ENCODE measurements at regions not wholly inside any gene's neighbourhood (a gene's known extent, or its start where the extent isn't known, plus 50 kb on each side); places are given as distances from the start of the nearest gene placed in this dataset.
A peak's percentile ranks its signal among the peaks of the same experiment; 100 is the strongest.

DNA sequence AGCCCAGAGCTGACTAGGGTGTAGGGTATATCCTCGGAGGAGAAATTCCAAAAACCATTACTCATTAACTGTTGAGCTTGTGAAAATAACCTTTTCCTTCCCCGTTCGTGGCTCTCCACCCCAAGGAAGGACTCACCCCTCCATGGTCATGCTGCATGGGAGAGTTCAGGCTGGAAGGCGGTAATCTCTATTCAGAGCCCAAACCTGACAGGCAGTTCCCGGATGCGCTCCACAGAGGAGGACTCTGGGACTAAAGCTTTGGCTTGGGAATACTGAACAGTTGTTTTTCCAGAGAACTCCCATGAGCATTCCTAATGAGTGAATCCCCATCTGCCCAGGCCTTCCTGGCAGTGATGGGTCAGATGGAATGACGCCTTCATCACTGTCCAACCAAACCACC, 125.4 kb downstream of the BCOR start:
- intact Hi-C loops (cut with DNase I) = no loop called here
- ATAC-seq = no peak
- no peak for DNase-seq (ENCODE audit: missing footprints)

DNA sequence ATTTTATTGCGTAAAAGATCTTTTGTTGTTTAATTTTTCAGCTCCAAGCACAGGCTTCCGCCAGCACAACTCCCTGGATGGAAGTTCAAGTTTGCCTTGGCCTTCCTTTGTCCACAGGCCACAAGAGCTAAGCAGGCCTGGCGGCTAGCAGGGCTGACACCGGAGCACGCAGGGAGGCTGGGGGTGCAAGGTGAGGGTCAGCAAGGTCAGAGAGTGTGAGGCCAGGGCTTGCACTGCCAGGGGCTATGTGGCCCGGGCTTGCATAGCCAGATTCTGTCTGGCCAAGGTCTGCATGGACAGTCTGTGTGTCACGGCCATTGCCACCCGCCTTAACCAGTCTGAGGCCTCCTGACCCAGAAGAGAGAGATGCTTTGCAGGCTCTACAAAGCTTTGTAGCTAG, 123.9 kb downstream of the BCOR start:
- intact Hi-C loops (cut with DNase I) = no loop called here
- DNase-seq (ENCODE audit: missing footprints) = no peak

DNA sequence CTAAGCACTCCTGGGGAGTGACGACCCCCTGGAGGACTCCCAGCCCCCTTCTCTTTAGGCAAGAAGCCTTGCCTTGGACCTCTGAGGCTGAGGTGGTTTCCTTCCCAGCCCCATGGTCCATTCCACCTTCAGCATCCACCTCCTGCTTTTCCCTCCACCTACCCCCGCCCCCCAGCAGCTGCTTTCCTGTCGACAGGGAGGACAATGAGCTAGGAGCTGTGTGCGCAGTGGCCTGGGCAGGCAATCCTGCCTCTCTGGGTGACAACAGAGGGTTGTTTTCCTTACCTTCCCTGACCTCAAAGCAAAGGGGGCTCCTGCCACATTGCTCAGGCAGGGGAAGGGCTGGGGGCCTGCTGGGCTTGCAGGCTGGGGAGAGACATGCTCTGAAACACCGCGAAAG, 123.5 kb downstream of the BCOR start:
- intact Hi-C loops (cut with DNase I) = no loop called here
- DNase-seq (ENCODE audit: missing footprints) = no peak
- ATAC-seq = no peak

More for the DNA sequence above, 123.9 kb downstream of the BCOR start:
- no peak for ATAC-seq

DNA sequence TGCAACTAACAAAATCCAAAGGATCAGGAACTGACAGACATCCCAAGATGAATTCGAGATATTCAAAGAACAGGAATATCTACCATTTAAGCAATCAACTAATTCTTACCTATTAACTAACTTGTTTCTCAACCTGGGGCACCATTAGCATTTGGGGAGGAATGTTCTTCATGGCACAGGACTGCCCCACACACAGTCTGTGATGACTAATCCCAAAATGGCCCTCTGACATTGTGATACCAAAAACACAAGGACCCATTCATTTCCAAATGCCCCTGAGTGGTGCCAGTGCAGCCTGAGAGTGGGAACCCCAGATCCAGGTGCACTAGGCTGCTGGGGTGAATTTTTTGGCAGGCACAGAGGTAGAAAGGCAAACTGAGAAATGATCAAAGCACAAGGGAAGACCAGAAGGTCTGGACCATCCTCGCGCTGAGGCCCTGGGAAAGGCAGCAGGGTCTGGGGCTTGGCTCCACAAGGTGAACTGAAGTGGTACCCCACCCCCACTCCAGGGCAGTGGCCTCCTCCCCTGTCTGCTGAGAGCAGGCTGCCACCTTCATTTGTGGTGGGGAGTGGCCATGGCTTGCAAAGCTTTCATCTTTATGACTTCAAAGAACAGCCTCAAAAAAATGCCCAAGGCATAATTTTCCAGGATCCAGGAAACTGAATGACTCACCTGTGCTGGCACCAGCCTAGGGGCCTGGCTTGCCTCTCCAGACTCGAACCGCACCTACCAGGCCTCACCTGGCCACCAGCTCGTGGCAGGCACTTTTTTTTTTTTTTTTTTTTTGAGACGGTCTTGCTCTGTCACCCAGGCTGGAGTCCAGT, 122.4 kb downstream of the BCOR start:
- DNase-seq (ENCODE audit: missing footprints) = no peak
- no peak for ATAC-seq
- intact Hi-C loops (cut with DNase I) = no loop called here

DNA sequence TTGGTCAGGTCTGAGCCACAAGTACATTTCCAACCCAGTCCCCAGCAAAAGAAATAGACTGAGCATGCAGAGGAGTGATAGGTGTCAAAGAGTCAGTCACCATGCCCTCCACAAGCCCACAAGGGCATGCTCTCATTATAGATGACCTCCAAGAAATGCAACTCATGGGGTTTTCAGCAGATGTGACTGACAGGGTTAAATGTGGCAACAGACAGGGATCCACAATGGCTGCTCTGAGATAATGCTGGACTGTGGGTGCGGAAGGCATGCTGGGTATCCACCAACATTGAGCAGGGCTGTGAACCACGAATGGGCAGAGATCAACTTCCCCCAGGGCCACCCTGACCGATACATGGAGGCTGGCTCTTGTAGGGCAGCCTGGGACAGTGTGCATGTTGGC, 115.8 kb downstream of the BCOR start:
- intact Hi-C loops (cut with DNase I) = no loop called here
- no peak for ATAC-seq
- DNase-seq (ENCODE audit: missing footprints) = no peak

DNA sequence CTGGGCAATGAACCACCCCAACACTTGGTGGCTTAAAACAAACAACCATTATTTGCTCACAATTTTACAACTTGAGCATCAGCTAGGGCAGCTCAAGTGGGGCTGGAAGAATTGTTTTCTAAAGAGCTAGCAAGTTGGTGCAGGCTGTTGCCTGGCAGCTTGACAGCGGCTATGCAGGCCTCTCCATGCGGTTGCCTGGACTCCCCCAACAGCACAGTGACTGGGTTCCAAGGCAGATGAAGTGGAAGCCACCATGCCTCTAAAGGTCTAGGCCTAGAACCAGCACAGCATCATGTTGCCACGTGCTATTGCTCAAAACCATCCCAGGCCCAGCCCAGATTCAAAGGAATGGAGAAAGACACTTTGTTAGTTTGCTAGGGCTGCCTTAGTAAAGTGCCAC, 114.8 kb downstream of the BCOR start:
- intact Hi-C loops (cut with DNase I) = no loop called here
- ATAC-seq (no peak), DNase-seq (ENCODE audit: missing footprints) (no peak)

DNA sequence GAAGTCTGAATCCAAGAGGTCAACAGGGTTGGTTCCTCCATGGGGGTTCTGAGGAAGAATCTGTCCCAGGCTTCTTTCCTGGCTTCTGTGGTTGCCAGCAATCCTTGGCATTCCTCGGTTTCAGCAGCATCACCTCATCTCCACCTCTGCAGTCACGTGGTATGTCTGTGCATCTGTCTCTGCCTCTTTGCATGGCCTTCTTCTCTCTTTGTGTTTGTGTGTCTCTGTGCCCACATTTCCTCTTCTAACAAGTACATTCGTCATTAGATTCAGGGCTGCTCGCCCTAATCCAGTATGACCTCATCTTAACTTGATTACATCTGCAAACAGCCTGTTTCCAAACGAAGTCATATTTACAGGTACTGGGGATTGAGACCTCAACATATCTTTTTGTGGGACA, 114.0 kb downstream of the BCOR start:
- ATAC-seq = peak; percentile 52

DNA sequence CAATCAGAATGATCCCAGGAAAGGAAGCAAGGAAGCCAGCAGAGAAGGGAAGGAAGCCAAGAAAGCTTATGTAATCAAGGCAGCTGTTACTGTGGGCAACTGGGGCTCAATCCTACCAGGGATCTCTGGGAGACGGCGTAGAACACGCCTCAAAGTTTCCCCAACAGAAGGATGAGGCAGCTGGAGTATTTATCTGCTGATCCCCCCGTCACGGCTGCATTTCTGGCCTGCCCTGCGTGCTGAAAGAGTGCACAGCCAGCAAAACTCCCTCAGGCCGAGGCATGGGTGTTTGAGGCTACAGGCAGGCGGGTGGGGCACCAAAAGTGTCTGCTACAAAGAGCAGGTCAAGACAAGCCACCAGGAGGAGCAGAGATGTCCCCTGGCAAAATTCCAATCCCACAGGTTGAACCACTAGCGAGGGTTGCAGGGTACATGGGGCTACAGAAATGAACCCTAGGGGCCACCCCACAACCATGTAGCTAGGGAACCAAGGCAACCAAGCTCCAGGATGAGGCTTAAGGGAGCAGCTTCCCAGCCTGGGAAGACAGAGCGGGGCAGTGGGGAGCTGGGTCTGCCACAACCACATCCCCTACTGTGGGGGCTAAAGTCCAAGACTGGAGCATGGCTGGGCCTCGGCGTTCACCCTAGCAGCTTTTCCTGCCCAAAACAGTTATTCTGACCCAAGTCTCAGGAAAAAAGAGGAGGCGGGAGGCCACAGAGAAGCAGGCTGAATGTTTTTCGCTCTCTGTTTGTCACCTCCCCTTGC, 113.4 kb downstream of the BCOR start:
- ATAC-seq (peak; percentile 83), DNase-seq (ENCODE audit: missing footprints) (no peak)
- intact Hi-C loops (cut with DNase I) = no loop called here

More for the DNA sequence above, 114.0 kb downstream of the BCOR start:
- intact Hi-C loops (cut with DNase I) = no loop called here
- no peak for DNase-seq (ENCODE audit: missing footprints)

DNA sequence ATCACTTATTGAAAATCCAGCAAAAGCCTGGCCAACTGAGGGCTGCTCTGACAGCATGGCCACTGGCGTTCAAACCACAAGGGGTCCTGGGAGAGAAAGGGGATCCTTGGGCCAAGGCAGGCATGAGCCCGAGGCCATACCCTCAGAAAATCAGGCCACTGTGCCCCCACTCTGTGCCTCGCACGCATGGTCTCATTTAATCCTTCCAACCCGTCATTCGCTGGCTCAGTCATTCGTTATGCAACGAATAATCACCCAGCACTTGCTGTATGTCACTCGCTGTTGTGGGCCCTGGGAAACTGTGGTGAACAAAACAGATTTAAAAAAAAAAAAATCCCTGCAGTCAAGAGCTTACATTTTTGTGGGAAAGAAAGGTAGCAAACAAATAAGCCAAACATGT, 112.7 kb downstream of the BCOR start:
- intact Hi-C loops (cut with DNase I) = no loop called here
- DNase-seq (ENCODE audit: missing footprints) = no peak
- no peak for ATAC-seq

DNA sequence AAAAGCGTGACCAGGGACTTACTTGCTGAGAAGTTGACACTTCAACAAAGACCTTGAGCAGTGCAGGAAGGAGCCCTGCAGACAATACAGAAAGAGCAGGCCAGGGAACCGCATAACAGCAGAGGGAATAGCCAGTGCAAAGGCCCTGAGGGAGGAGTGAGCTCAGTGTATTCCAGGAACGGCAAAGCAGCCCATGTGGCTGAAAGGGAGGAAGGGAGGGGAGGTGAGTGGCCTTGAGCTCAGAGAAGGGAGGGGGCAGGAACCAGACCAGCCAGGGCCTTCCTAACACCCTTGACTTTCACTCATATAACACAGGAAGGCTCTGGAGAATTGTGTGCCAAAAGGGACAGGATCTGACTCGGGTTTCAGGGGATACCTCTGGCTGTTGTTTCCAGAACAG, 112.2 kb downstream of the BCOR start:
- ATAC-seq (no peak), DNase-seq (ENCODE audit: missing footprints) (no peak)
- intact Hi-C loops (cut with DNase I) = no loop called here

DNA sequence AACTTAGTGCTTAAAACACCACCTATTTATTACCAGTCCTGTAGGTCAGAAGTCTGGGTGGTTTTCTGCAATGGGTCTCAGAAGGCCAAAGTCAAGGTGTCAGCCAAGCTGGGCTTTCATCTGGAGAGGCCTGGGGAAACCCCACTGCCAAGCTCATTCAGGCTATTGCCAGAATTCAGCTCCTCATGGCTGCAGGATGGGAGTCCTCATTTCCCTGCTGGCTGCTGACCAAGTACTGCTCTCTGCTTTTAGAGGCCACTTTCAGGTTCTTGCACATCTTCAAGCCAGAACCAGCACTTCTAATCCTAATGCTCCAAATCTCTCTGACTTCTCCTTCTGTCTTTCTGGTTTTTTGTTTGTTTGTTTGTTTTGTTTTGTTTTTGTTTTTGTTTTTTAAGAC, 109.3 kb downstream of the BCOR start:
- no peak for DNase-seq (ENCODE audit: missing footprints)
- intact Hi-C loops (cut with DNase I) = no loop called here
- ATAC-seq = no peak

DNA sequence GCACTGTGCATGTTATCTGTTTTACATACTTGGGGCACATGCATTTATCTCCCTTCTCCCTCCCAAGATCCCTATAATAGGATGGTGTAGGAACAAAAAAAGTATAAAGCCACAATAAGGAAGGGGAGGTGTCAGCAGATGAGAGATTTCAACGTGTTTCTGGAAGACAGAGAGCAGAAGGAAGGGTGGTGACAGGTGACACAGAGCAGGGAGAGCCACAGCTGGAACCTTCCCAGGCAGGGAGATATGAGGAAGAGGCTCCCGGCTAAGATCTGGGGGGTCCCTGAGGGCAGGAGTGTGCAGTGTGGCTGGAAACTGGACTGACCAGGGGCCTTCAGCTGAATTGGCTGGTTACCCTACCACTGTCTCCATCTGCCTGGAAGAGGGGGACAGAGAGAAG, 107.4 kb downstream of the BCOR start:
- ATAC-seq (peak; percentile 46), DNase-seq (ENCODE audit: missing footprints) (no peak)
- intact Hi-C loops (cut with DNase I) = no loop called here

DNA sequence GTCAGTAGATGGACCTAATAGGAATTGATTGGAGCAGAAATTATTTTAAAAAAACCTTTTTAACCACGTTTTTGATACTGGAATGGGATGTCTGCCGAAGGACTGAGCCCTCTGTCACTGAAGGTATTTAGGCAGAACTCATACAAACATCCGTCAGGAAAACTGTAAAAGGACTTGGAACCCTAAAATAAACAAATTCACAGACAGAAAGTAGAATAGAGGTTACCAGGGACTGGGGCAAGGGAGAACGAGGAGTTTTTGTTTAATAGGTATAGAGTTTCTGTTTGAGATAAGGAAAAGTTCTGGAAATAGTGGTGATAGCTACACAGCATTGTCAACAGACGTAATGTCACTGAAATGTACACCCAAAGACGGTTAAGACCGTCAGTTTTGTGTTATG, 105.5 kb downstream of the BCOR start:
- intact Hi-C loops (cut with DNase I) = no loop called here
- ATAC-seq (no peak), DNase-seq (ENCODE audit: missing footprints) (no peak)

DNA sequence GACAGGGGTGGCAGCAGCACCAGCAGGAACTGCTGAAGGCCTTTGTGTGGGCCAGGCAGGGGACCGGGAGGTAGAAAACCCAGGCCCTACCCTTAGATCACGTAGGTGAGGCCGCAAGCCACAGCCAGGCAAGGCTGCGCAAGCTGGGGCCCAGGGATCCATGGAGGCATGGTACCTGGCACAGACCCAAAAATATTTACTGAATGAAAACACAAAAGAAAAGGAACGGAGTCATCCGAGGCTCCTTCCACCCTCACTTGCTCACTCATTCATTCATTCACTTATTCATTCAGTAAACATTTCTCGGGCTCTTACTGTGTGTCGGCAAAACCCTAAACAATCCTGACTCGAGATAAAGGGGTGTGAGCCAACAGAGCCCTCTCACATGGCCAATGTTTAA, 102.3 kb downstream of the BCOR start:
- ATAC-seq (no peak), DNase-seq (ENCODE audit: missing footprints) (no peak)
- intact Hi-C loops (cut with DNase I) = no loop called here

DNA sequence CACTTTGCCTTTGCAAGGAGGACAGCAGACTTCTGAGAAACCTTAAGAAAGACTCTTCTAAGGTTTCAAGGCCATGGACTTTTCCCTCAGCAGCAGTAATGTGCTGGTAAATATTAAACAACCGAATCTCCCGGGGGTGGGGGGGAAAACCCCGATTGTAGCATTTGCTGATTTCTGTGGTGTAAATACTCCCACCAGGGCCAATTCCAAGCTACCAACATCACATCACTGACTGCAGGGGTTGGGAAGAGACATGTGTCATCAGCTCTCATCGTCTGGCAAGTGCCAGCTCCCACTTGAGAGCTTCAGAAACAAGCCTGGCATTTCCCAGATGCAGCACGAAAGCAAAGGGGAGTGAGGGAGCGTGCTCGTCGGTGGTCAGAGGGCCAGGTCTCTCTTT, 101.2 kb downstream of the BCOR start:
- intact Hi-C loops (cut with DNase I) = no loop called here
- DNase-seq (ENCODE audit: missing footprints) = no peak
- ATAC-seq = no peak

DNA sequence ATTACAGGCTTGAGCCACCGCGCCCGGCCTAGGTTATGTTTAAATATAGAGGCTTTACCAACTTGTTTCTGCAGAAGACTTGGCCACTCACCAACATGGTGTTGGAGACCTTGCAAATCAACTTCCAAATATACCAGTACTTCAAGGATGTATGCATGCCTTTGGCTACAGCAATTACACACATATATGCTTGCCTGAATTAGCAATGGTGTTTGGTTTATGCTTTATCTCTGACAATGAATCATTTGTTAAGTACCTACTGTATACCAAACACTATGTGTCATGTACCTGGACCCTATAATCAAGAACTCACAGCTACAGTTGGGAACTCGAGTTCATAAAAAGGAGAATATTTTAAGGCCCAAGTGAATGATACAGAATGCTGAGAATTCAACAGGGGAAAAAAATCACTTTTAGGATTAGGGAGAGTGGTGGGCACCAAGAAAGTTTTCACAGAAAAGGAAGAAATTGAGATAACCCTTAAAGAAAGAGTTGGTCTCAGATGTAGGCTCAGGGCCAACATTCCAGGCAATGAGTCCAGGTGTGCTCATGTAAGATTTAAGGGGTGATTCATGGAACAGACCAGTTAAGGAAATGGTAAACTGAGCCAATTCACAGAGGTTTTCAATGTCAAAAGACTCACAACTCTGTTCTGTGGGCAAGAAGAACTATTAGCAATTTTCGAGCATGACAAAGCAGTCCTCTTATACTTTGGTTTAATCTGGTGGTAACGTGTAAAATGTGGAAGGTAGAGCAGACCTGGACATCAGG, 98.9 kb downstream of the BCOR start:
- intact Hi-C loops (cut with DNase I) = no loop called here
- DNase-seq (ENCODE audit: missing footprints) (no peak), ATAC-seq (no peak)
